ACC112 (cell line): ENCODE measurements at regions not wholly inside any gene's neighbourhood (a gene's known extent, or its start where the extent isn't known, plus 50 kb on each side); places are given as distances from the start of the nearest gene placed in this dataset.

Source experiments
- H2AFZ ChIP-seq: fragments of 200-600 bp; sonication (generic); one replicate; pipeline ENCODE4 v1.6.0; 2017; ENCODE audit warnings: antibody characterized with exemption, low read length; ENCODE audit not compliant: unreplicated experiment
- H3K27ac ChIP-seq: fragments of 200-600 bp; sonication (generic); 2 replicates; pipeline ENCODE4 v1.5.1; 2014; ENCODE audit warnings: low read depth, mild to moderate bottlenecking, antibody characterized with exemption, low read length, moderate library complexity
- H3K27me3 ChIP-seq: fragments of 200-600 bp; sonication (generic); 2 replicates; pipeline ENCODE4 v1.6.1; 2014; ENCODE audit warnings: mild to moderate bottlenecking, antibody characterized with exemption, low read length, moderate library complexity, mixed read lengths; ENCODE audit not compliant: insufficient read depth
- H3K36me3 ChIP-seq: fragments of 200-600 bp; sonication (generic); 2 replicates; pipeline ENCODE4 v1.6.1; 2016; ENCODE audit warnings: mild to moderate bottlenecking, antibody characterized with exemption, low read length, moderate library complexity, mixed read lengths; ENCODE audit not compliant: insufficient read depth
- H3K4me1 ChIP-seq: fragments of 200-600 bp; sonication (generic); one replicate; pipeline ENCODE4 v1.6.1; 2016; ENCODE audit warnings: low read length, mixed read lengths; ENCODE audit not compliant: insufficient read depth, unreplicated experiment, control insufficient read depth
- H3K4me3 ChIP-seq: fragments of 200-600 bp; sonication (generic); 2 replicates; pipeline ENCODE4 v1.5.1; 2014; ENCODE audit warnings: mild to moderate bottlenecking, low read depth, low read length
- H3K79me2 ChIP-seq: fragments of 200-600 bp; sonication (generic); one replicate; pipeline ENCODE4 v1.6.0; 2016; ENCODE audit warnings: low read length; ENCODE audit not compliant: control insufficient read depth, unreplicated experiment, insufficient read depth

GRCh38 chr3:162884373-162884772 is 1387.8 kb downstream of the OTOL1 start:
- no peaks in the 10 kb centered on the region for H3K4me1 ChIP-seq
- H3K4me3 ChIP-seq, result no peak overlapping the region
- H2AFZ ChIP-seq, result no peak overlapping the region
- no peak overlapping the region for H3K27ac ChIP-seq
- H3K79me2 ChIP-seq, result no peaks in the 10 kb centered on the region
- H3K36me3 ChIP-seq, result no peaks in the 10 kb centered on the region
- no peaks in the 10 kb centered on the region for H3K27me3 ChIP-seq

GRCh38 chr3:162892921-162893793 is 1396.5 kb downstream of the OTOL1 start:
- H3K4me3 ChIP-seq, result no peak overlapping the region
- no peaks in the 10 kb centered on the region for H3K4me1 ChIP-seq
- no peaks in the 10 kb centered on the region for H3K27me3 ChIP-seq
- no peaks in the 10 kb centered on the region for H3K36me3 ChIP-seq
- H2AFZ ChIP-seq, result no peak overlapping the region
- no peak overlapping the region for H3K27ac ChIP-seq
- H3K79me2 ChIP-seq, result no peaks in the 10 kb centered on the region

GRCh38 chr3:162897291-162897690 is 1400.7 kb downstream of the OTOL1 start:
- Histone ChIP-seq H3K79me2 (no peaks in the 10 kb centered on the region), H3K4me1 (no peaks in the 10 kb centered on the region), H3K27ac (no peak overlapping the region), H3K36me3 (no peaks in the 10 kb centered on the region), H2AFZ (no peak overlapping the region), H3K4me3 (no peak overlapping the region), H3K27me3 (no peaks in the 10 kb centered on the region)

- H3K27ac ChIP-seq, result no peak overlapping the region
- no peaks in the 10 kb centered on the region for H3K4me1 ChIP-seq
- H3K79me2 ChIP-seq, result no peaks in the 10 kb centered on the region
- no peak overlapping the region for H2AFZ ChIP-seq
- H3K36me3 ChIP-seq, result no peaks in the 10 kb centered on the region
- no peaks in the 10 kb centered on the region for H3K27me3 ChIP-seq
- no peak overlapping the region for H3K4me3 ChIP-seq
Measured at GRCh38 chr3:162932503-162932902, 1435.9 kb downstream of the OTOL1 start.

GRCh38 chr3:162933656-162934055 is 1437.0 kb downstream of the OTOL1 start:
- Histone ChIP-seq H3K79me2 (no peaks in the 10 kb centered on the region), H3K4me3 (no peak overlapping the region), H3K36me3 (no peaks in the 10 kb centered on the region), H3K27ac (no peak overlapping the region), H2AFZ (no peak overlapping the region), H3K27me3 (no peaks in the 10 kb centered on the region), H3K4me1 (no peaks in the 10 kb centered on the region)

- Histone ChIP-seq H3K4me3 (no peak overlapping the region), H3K4me1 (no peaks in the 10 kb centered on the region), H2AFZ (no peak overlapping the region), H3K27ac (no peak overlapping the region), H3K36me3 (no peaks in the 10 kb centered on the region), H3K27me3 (no peaks in the 10 kb centered on the region), H3K79me2 (no peaks in the 10 kb centered on the region)
Measured at GRCh38 chr3:162936706-162937105, 1440.1 kb downstream of the OTOL1 start.

- H2AFZ ChIP-seq, result no peak overlapping the region
- no peaks in the 10 kb centered on the region for H3K27me3 ChIP-seq
- H3K27ac ChIP-seq, result no peak overlapping the region
- no peaks in the 10 kb centered on the region for H3K79me2 ChIP-seq
- H3K4me1 ChIP-seq, result no peaks in the 10 kb centered on the region
- H3K4me3 ChIP-seq, result no peak overlapping the region
- H3K36me3 ChIP-seq, result no peaks in the 10 kb centered on the region
Measured at GRCh38 chr3:162938083-162938482, 1441.5 kb downstream of the OTOL1 start.

- no peaks in the 10 kb centered on the region for H3K4me1 ChIP-seq
- no peak overlapping the region for H2AFZ ChIP-seq
- H3K27me3 ChIP-seq, result no peaks in the 10 kb centered on the region
- H3K27ac ChIP-seq, result no peak overlapping the region
- H3K36me3 ChIP-seq, result no peaks in the 10 kb centered on the region
- no peak overlapping the region for H3K4me3 ChIP-seq
- H3K79me2 ChIP-seq, result no peaks in the 10 kb centered on the region
Measured at GRCh38 chr3:162945626-162946025, 1449.0 kb downstream of the OTOL1 start.

- no peak overlapping the region for H3K4me3 ChIP-seq
- no peaks in the 10 kb centered on the region for H3K27me3 ChIP-seq
- no peak overlapping the region for H2AFZ ChIP-seq
- H3K4me1 ChIP-seq, result no peaks in the 10 kb centered on the region
- no peaks in the 10 kb centered on the region for H3K79me2 ChIP-seq
- H3K36me3 ChIP-seq, result no peaks in the 10 kb centered on the region
- H3K27ac ChIP-seq, result no peak overlapping the region
Measured at GRCh38 chr3:162956711-162957110, 1460.1 kb downstream of the OTOL1 start.

- Histone ChIP-seq H3K27ac (no peak overlapping the region), H3K4me1 (no peaks in the 10 kb centered on the region), H3K36me3 (no peaks in the 10 kb centered on the region), H3K27me3 (no peaks in the 10 kb centered on the region), H2AFZ (no peak overlapping the region), H3K79me2 (no peaks in the 10 kb centered on the region), H3K4me3 (no peak overlapping the region)
Measured at GRCh38 chr3:162960269-162960668, 1463.7 kb downstream of the OTOL1 start.

- Histone ChIP-seq H3K27me3 (no peaks in the 10 kb centered on the region), H3K27ac (no peak overlapping the region), H3K4me3 (no peak overlapping the region), H3K4me1 (no peaks in the 10 kb centered on the region), H2AFZ (no peak overlapping the region), H3K36me3 (no peaks in the 10 kb centered on the region), H3K79me2 (no peaks in the 10 kb centered on the region)
Measured at GRCh38 chr3:162970292-162970691, 1473.7 kb downstream of the OTOL1 start.
